BJ (cell line): ENCODE measurements at regions not wholly inside any gene's neighbourhood (a gene's known extent, or its start where the extent isn't known, plus 50 kb on each side); places are given as distances from the start of the nearest gene placed in this dataset.

Source experiments
- CTCF ChIA-PET: fragments of 350-600 bp; formaldehyde crosslinking; extraction: SDS; loops from one replicate; lab custom pipeline; 2021; ENCODE audit warnings: antibody characterized with exemption, inconsistent platforms; lab: Yijun Ruan, JAX
- POLR2A ChIA-PET: fragments of 300-600 bp; sonication (Branson Sonifier 250); formaldehyde crosslinking; extraction: SDS; loops from one replicate; lab custom pipeline; 2021; ENCODE audit warnings: antibody characterized with exemption; lab: Charles Lee
- DNase-seq: peaks from one replicate; pipeline ENCODE4 v3.0.0-alpha.2; 2011; ENCODE audit warnings: low read depth
- H3K27me3 ChIP-seq: 2 replicates; pipeline ENCODE4 v1.6.0; 2011; ENCODE audit warnings: low read length; ENCODE audit not compliant: control insufficient read depth, insufficient read depth
- H3K36me3 ChIP-seq: 2 replicates; pipeline ENCODE4 v1.5.1; 2011; ENCODE audit warnings: low read length; ENCODE audit not compliant: control insufficient read depth, insufficient read depth
- H3K4me3 ChIP-seq: 2 replicates; pipeline ENCODE4 v1.5.1; 2011; ENCODE audit warnings: low read depth, mild to moderate bottlenecking, control low read depth, low read length
- TF ChIP-seq, protein P1 (sequence below): IDR thresholded peaks from 2 replicates; pipeline ENCODE4 v1.5.1; 2011; ENCODE audit warnings: low read depth, mild to moderate bottlenecking, control low read depth, inconsistent platforms, low read length, moderate library complexity; ENCODE audit not compliant: insufficient read depth

DNA sequence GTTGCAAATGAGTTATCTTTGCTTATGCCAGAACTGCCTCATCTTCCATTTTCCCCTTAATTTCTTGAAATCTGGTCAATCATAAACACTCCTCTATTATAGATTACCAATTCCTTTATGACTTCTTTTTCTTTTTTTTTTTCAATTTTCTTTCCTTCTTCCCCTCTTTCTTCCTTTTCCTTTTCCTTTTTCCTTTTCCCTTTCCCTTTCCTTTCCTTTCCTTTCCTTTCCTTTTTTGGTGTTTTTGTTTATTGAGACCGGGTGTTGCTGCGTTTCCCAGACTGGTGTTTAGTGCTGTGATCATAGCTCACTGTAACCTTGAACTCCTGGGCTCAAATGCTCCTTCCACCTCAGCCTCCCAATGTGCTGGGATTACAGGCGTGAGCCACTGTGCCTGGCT lies 151.4 kb upstream of the FOXP2 start:
- H3K4me3 ChIP-seq, result no peak overlapping the region
- ChIA-PET CTCF (no interaction called here), POLR2A (no interaction called here)
- TF ChIP-seq, protein P1, sequence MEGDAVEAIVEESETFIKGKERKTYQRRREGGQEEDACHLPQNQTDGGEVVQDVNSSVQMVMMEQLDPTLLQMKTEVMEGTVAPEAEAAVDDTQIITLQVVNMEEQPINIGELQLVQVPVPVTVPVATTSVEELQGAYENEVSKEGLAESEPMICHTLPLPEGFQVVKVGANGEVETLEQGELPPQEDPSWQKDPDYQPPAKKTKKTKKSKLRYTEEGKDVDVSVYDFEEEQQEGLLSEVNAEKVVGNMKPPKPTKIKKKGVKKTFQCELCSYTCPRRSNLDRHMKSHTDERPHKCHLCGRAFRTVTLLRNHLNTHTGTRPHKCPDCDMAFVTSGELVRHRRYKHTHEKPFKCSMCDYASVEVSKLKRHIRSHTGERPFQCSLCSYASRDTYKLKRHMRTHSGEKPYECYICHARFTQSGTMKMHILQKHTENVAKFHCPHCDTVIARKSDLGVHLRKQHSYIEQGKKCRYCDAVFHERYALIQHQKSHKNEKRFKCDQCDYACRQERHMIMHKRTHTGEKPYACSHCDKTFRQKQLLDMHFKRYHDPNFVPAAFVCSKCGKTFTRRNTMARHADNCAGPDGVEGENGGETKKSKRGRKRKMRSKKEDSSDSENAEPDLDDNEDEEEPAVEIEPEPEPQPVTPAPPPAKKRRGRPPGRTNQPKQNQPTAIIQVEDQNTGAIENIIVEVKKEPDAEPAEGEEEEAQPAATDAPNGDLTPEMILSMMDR, result no peak
- H3K36me3 ChIP-seq, result no peaks in the 10 kb centered on the region
- no peak for DNase-seq
- no peaks in the 10 kb centered on the region for H3K27me3 ChIP-seq

DNA sequence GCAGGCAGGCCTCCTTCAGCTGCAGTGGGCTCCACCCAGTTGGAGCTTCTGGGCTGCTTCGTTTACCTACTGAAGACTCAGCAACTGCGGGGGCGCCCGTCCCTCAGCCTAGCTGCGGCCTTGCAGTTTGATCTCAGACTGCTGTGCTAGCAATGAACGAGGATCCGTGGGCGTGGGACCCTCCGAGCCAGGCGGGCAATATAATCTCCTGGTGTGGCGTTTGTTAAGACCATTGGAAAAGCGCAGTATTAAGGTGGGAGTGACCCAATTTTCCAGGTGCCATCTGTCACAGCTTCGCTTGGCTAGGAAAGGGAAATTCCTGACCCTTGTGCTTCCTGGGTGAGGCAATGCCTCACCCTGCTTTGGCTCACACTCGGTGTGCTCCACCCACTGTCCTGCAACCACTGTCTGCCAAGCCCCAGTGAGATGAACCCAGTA lies 159.2 kb upstream of the FOXP2 start:
- ChIA-PET POLR2A (no interaction called here), CTCF (no interaction called here)
- TF ChIP-seq, protein P1, result no peak
- H3K4me3 ChIP-seq, result no peak overlapping the region
- H3K27me3 ChIP-seq, result no peaks in the 10 kb centered on the region
- DNase-seq, result no peak
- no peaks in the 10 kb centered on the region for H3K36me3 ChIP-seq

DNA sequence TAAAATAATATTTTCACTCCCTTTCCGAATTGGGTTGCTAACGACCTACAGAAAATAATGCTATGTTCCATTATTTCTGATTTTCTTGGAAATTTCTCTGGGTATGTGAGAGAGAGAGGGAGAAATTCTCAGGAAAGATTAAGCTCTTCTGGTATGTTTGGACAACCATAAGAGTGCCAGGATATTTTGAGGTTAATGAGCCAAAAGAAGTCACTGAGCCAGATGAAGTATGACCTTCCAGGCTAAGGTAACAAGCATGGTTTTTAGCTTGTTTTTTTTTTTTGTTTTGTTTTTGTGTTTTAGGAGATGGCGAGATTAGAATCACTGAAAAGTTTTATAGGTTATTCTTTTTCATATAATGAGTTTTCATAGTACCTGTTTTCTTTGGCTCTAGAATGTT lies 171.0 kb upstream of the FOXP2 start:
- Histone ChIP-seq H3K36me3 (no peaks in the 10 kb centered on the region), H3K4me3 (no peak overlapping the region), H3K27me3 (no peaks in the 10 kb centered on the region)
- DNase-seq, result no peak
- TF ChIP-seq, protein P1, result no peak
- ChIA-PET CTCF (interaction anchor here (0.8 kb wide), 1 partner anchor 441 kb away, joined by 3 read pairs; no protein-coding TSS in a partner anchor), POLR2A (no interaction called here)

DNA sequence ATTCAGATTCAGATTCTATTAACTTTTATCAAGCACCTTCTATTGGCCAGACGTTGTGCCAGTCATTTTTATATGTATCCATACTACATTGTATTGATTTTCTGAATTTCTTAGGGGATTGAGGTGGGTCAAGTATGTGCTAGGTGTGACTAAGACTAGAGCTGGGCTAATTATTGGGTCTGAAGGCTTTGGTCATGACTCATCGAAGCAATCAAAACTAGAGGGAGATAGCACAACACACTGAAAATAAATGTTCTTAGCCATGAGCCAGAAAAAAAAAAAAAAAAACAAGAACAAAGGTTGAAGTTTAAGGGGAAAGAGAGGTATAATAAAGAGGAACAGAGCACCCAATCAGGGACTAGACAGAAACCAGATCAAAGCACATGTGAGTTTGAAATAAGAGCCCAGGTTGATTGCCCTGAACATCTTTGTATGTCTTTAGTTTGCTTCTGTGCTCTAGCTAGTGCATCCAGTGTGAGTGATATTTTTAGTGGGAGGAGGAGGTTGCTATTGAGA lies 171.6 kb upstream of the FOXP2 start:
- H3K27me3 ChIP-seq, result no peaks in the 10 kb centered on the region
- DNase-seq, result no peak
- no peaks in the 10 kb centered on the region for H3K36me3 ChIP-seq
- CTCF ChIA-PET, result interaction anchor here (0.8 kb wide), 1 partner anchor 440 kb away, joined by 3 read pairs; no protein-coding TSS in a partner anchor
- TF ChIP-seq, protein P1, result no peak
- POLR2A ChIA-PET, result no interaction called here
- H3K4me3 ChIP-seq, result no peak overlapping the region

DNA sequence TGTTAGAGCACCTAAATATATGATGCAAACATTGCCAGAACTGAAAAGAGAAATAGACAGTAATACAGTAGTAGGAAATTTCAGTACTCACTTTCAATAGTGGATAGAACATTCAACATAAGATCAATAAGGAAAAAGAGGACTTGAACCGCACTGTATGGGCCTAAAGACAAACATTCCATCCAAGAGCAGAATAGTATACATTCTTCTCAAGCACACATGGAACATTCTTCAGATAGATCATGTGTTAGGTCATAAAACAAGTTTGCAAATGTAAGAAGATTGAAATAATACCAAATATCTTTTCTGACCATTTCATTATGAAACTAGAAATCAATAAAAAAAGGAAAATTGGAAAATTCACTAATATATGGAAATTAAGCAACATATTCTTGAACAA lies 185.4 kb upstream of the FOXP2 start:
- H3K27me3 ChIP-seq, result no peaks in the 10 kb centered on the region
- TF ChIP-seq, protein P1, result no peak
- POLR2A ChIA-PET, result no interaction called here
- DNase-seq, result no peak
- H3K4me3 ChIP-seq, result no peak overlapping the region
- CTCF ChIA-PET, result no interaction called here
- H3K36me3 ChIP-seq, result no peaks in the 10 kb centered on the region
